ENCODE measurements at regions not wholly inside any gene's neighbourhood (a gene's known extent, or its start where the extent isn't known, plus 50 kb on each side); places are given as distances from the start of the nearest gene placed in this dataset.

DNA sequence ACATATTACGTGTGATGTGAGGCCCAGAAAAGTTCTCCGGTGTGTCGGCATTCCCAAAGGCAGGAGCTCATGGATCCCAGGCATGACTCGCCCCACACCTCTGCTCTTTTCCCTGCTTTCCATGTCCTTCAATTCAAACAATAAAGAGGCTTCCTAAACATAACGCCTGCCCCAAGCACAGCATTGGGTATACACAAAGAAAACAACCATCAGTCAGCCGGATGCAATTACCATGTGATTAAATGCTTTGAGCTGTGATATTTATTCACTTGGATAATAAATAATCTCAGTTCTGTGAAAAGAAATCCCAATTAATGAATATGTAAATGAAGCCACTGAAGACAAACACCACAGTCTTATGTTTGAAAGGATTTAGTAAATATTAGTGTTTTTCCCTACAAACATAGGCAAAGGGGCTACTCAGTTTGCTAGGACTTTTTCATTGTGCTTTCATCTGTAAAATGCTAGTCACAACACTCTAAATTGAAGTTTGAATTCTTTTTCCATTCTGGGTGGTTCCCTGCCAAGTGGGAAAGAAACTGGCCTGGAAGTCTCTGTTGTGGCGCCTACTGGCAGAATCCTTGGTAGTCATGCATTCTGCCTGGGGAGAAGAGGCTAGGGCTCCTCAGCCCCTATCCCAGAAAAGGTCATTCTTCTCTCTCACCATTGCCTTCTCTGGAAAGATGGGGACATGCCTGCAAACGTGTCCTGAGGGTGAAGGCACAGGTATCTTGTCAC lies 144.7 kb downstream of the COL6A3 start:
- Histone ChIP-seq H3K27ac (peak overlapping the region in 1 of 2 donors; percentile 47), H3K4me3 (no peak overlapping the region)
- TF ChIP-seq, protein P1, sequence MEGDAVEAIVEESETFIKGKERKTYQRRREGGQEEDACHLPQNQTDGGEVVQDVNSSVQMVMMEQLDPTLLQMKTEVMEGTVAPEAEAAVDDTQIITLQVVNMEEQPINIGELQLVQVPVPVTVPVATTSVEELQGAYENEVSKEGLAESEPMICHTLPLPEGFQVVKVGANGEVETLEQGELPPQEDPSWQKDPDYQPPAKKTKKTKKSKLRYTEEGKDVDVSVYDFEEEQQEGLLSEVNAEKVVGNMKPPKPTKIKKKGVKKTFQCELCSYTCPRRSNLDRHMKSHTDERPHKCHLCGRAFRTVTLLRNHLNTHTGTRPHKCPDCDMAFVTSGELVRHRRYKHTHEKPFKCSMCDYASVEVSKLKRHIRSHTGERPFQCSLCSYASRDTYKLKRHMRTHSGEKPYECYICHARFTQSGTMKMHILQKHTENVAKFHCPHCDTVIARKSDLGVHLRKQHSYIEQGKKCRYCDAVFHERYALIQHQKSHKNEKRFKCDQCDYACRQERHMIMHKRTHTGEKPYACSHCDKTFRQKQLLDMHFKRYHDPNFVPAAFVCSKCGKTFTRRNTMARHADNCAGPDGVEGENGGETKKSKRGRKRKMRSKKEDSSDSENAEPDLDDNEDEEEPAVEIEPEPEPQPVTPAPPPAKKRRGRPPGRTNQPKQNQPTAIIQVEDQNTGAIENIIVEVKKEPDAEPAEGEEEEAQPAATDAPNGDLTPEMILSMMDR (IDR thresholded peaks at IDR 0.05) = no peak
- no peak for DNase-seq (ENCODE audit: low spot score)

DNA sequence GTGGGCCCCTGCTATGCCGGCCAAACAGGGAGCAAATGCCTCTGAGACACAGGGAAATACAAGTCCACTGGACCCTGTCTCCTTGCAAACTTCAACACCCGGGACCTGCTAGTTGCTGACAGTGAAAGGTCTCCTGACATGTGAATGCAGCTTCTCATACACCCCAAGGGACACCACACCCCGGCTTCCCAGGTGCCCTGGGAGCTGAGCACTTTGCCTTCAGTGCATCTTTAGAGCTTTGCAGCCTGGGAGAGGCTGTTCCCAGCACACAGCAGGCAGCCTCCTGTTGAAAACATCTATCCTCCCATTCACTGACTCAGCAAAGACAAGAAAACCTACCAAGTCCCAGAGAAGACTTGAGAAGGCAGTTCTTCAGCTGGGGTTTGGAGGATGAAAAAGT lies 143.4 kb downstream of the COL6A3 start:
- no peak for DNase-seq (ENCODE audit: low spot score)
- Histone ChIP-seq H3K27ac (peak overlapping the region in 1 of 2 donors; percentile 26), H3K4me3 (no peak overlapping the region)
- TF ChIP-seq, protein P1 (IDR thresholded peaks at IDR 0.05) = no peak

DNA sequence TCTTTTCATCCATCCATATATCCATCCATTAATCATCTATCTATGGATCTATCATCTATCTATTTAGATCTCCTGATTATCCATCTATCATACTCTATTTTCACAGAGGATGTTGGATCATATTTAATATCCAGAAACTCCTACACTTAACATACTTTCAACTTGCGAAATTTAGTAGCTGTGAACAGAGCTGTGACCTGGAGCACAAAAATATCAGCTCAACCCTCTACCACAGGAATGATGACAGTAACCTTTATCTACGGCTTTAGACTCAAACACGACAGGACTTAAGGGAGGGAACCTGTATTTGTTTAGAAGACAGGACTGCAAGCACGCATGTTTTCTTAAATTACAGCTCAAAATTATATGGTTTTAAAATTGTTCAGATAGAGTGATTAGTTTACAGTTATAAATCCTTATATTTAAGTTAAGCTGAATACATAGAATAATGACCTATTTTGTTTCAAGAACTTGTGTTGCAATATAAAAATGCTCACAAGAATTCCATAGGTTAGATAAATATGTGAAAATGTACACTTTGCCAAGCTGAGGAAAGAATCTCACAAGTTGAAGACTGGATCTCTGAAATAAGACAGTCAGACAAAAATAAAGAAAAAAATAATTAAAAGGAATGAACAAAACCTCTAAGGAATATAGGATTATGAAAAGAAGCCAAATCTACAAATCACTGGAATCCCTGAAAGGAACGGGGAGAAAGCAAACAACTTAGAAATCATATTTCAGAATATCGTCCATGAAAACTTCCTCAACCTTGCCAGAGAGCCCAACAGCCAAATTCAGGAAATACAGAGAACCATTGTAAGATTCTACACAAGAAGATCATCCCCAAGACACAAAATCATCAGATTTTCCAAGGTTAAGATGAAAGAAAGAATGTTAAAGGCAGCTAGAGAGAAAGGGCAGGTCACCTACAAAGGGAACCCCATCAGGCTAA lies 142.0 kb downstream of the COL6A3 start:
- Histone ChIP-seq H3K27ac (no peak overlapping the region), H3K4me3 (no peak overlapping the region)
- TF ChIP-seq, protein P1 (IDR thresholded peaks at IDR 0.05) = no peak
- DNase-seq (ENCODE audit: low spot score) = no peak
